Epidermal melanocyte (primary cell): ENCODE measurements at regions not wholly inside any gene's neighbourhood (a gene's known extent, or its start where the extent isn't known, plus 50 kb on each side); places are given as distances from the start of the nearest gene placed in this dataset.
"Not testable (repeated sequence)": the region's sequence is repeated elsewhere in the genome, so short reads cannot be mapped to it uniquely, and the experiment has no call there.

Source experiments
- DNase-seq: peaks from one replicate; pipeline ENCODE4 v3.0.0; 2011; ENCODE audit warnings: low spot score; ENCODE audit not compliant: insufficient read length

DNA sequence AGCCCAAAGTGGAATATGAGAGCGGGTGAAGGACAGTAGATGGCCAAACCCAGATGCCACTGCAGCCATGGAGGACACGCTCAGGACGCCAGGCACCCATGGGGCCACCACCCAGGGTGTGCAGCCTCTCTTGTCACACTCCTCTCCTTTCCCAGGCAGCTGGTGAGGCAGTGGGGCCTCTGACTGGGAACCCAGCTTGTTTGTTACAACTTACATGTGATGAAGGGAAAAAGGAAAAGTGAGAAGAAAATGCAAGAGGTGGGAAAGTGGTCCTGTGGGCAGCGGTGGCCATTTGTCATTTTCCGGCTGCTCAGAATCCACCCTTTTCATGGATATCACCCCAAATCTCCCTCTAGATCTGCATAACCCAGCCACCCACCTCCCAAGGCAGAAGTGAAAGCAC lies 62.7 kb upstream of the UNC5A start:
- DNase-seq: no peak

DNA sequence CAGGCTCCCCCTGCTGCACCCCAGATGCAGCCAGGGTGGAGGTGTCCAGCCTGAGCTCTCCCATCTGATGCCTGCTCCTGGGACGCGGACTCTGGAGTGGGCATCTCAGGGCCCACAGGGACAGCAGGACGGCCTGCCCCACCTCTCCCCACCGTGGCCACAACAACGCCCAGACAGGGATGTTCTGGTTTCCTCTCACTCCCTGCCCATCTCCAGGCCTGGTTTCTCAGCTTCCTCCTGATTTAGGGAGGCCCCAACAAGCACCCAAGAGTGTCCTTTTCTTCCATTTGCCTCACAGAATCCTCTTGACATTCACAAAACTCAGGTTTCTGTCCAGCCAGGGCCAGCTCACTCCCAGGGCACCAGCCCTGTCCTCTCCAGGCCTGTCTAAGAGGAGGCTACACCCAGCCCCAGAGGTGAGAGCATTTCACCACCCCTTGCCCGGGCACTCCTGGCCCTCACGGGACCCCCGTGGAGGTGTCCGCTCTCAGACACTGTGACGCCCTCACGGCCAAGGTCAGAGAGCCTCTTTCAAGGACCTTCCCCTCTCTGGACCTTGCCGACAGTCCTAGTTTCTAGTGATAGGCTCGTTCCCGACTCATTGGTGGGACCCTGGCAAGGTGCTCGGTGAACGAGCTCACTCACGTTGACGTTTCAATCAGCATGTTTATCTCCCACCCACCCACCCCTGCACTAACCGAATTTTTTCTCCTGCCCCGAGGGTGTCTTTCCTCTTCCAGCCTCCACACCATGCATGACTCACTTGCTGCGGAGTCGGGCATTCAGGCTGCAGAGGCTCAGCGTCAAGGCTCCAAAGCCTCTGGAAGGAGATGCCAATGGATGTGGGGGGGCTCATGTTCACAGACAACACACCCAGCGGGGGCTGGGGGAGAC lies 62.0 kb upstream of the UNC5A start:
- DNase-seq: no peak

DNA sequence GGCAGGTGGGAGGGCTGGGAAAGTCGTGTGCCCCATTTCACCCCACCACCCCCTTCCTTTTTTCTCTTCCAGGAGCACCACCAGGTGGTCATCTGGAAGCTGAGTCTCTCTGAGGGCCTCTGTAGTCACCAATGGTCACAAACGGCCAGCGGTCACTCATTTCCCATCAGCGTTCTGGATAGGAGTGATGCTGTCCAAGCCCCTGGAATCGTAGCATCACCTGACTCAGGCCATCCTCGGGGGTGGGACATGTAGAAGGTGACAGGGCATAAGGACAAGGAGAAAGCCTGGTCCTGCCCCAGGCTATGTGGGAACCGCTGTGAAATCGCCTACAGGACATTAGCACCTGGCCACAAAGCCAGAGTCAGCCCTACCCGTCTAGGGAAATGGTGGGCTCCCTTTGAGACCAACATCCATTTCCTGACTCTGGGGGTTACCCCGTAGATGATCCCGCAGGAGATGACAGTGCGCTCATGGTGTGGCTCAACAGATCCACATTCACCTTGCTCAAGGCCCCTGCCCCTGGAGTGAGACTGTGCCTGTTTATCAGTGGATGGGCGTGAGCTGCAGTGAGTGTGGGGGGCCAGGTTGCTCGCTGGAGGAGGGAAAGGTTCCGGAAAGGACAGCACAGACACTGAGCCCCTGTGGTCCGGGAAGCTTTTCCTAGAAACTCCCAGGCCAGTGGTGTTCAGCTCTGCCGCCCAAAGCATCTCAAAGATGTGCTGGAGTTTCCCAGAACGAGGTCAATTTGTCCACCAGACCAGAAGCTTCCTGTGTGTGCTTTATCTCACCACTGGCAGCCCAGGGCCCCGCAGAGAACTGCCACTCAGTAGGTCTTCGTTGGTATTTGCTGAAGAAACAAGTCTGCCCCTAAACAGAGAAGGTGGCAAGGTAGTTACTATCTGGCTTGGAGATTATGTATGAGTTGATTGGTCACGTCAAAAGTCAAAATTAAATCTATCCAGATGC lies 61.1 kb upstream of the UNC5A start:
- DNase-seq: no peak

DNA sequence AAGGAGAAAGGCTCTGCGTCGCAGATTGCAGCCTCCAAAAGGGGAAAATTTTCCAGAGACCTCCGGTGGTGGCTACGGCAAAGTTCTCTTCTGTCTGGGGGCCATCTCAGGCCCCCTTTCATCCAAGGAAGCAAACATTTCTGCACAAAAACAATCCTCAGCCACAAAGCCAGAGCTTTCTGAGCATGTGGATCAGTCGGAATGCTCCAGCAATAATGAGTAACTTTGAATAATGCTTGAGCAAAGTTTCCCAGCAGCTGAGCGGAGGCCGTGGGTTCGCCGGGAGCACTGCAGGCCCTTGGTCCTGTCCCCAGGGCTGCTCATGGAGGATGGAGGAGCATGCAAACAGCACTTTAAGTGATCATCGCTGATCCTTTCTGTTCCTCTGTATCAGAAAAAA lies 60.2 kb upstream of the UNC5A start:
- no peak for DNase-seq

DNA sequence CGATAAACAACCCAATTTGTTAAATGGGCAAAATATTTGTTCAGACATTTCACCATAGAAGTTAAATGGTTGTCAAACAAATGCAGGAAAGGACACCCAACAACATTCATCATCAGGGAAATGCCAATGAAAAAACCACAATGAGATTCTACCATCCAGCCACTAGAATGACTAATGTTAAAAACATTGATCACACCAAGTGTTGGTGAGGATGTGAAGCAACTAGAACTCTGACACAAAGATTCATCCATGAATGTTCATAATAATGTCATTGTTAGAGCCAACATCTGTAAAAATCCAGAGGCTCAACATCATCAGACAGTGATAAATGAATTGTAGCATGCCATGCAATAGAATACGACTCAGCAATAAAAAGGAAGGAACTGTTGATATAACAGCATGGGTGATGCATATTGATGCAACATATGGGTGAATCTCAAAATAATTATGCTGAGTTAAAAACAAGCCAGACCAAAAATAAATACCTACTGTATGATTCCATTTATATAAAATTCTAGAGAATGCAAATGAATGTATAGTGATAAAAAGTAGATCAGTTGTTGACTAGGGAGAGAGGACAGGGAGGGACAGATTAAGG lies 55.9 kb upstream of the UNC5A start:
- DNase-seq: no peak

DNA sequence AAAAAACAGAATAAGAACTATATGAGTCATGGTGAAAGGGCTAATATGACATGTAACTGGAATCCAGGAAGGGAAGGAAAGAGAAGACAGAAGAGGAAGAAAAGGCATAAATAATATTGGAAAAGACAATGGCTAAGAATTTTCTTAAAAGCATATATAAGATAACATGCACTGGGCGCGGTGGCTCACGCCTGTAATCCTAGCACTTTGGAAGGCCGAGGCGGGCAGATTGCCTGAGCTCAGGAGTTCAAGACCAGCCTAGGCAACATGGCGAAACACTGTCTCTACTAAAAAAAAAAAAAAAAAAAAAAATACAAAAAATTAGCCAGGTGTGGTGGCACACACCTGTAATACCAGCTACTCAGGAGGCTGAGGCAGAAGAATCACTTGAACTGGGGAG lies 54.8 kb upstream of the UNC5A start:
- DNase-seq: not testable (repeated sequence)

DNA sequence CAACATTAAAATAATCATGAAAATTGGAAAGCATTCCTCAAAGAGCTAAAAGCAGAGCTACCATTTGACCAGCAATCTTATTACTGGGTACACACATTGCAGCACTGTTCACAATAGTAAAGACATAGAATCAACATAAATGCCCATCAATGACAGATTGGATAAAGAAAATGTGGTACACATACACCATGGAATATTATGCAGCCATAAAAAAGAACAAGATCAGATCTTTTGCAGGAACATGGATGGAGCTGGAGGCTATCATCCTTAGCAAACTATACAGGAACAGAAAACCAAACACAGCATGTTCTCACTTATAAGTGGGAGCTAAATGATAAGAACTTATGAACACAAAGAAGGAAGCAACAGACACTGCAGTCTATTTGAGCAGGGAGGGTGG lies 52.8 kb upstream of the UNC5A start:
- not testable (repeated sequence) for DNase-seq
